IMR-90 (cell line): ENCODE measurements at regions not wholly inside any gene's neighbourhood (a gene's known extent, or its start where the extent isn't known, plus 50 kb on each side); places are given as distances from the start of the nearest gene placed in this dataset.

Experiments
- ATAC-seq: fragments of 200-7000 bp; cut with Tn5 transposase; 2 replicates; pipeline ENCODE4 v1.9.1; 2020; ENCODE audit warnings: low read depth, mild to moderate bottlenecking, moderate library complexity
- BruUV-seq: library from RNA; stranded (reverse); fragments of 400-500 nt; replicated peaks from 2 replicates; lab custom pipeline; 2021; lab: Mats Ljungman, UMichigan
- CTCF ChIA-PET: fragments of 300-600 bp; formaldehyde crosslinking; extraction: SDS; loops from one replicate; lab custom pipeline; 2021; ENCODE audit warnings: antibody characterized with exemption; lab: Yijun Ruan, JAX
- POLR2A ChIA-PET: fragments of 300-600 bp; sonication (Branson Sonifier 250); formaldehyde crosslinking; loops from one replicate; lab custom pipeline; 2022; ENCODE audit warnings: antibody characterized with exemption; ENCODE audit not compliant: unreplicated experiment; lab: Charles Lee
- DNase-seq: peaks from one replicate; pipeline ENCODE4 v3.0.0; 2013
- H2AFZ ChIP-seq: replicated peaks from 2 replicates; pipeline ENCODE3; 2013; ENCODE audit warnings: low read length, mild to moderate bottlenecking; ENCODE audit not compliant: poor library complexity
- H2AK5ac ChIP-seq: 2 replicates; pipeline ENCODE4 v1.6.1; 2013; ENCODE audit warnings: low read depth, low read length, inconsistent platforms
- H2AK9ac ChIP-seq: replicated peaks from 2 replicates; pipeline ENCODE3; 2013; ENCODE audit warnings: mild to moderate bottlenecking, low read depth, low read length, moderate library complexity; ENCODE audit not compliant: poor library complexity
- H2BK120ac ChIP-seq: 2 replicates; pipeline ENCODE4 v1.6.1; 2013; ENCODE audit warnings: low read depth, low read length, inconsistent platforms
- H2BK15ac ChIP-seq: 3 replicates; pipeline ENCODE4 v1.6.1; 2013; ENCODE audit warnings: low read depth, low read length, inconsistent platforms
- H2BK20ac ChIP-seq: 2 replicates; pipeline ENCODE4 v1.6.1; 2013; ENCODE audit warnings: low read depth, mild to moderate bottlenecking, inconsistent platforms, low read length, moderate library complexity
- H2BK5ac ChIP-seq: 2 replicates; pipeline ENCODE4 v1.6.1; 2013; ENCODE audit warnings: mild to moderate bottlenecking, low read depth, low read length, inconsistent platforms; ENCODE audit not compliant: poor library complexity, severe bottlenecking
- H3K14ac ChIP-seq: replicated peaks from 2 replicates; pipeline ENCODE4 v1.6.1; 2013; ENCODE audit warnings: low read depth, low read length, inconsistent platforms
- H3K18ac ChIP-seq: 2 replicates; pipeline ENCODE4 v1.6.1; 2013; ENCODE audit warnings: low read depth, low read length, control low read depth
- H3K23ac ChIP-seq: 2 replicates; pipeline ENCODE4 v1.6.1; 2013; ENCODE audit warnings: low read depth, low read length, inconsistent platforms
- H3K27ac ChIP-seq: 2 replicates; pipeline ENCODE4 v1.5.1; 2013; ENCODE audit warnings: mild to moderate bottlenecking, control low read depth, low read length; ENCODE audit not compliant: insufficient read depth
- H3K27me3 ChIP-seq: 2 replicates; pipeline ENCODE4 v1.6.1; 2013; ENCODE audit warnings: low read length; ENCODE audit not compliant: control insufficient read depth, insufficient read depth
- H3K36me3 ChIP-seq: 2 replicates; pipeline ENCODE4 v1.6.1; 2013; ENCODE audit warnings: low read length, mixed read lengths; ENCODE audit not compliant: control insufficient read depth, insufficient read depth
- H3K4ac ChIP-seq: 2 replicates; pipeline ENCODE4 v1.6.1; 2013; ENCODE audit warnings: low read depth, low read length, inconsistent platforms
- H3K4me1 ChIP-seq: 2 replicates; pipeline ENCODE4 v1.6.1; 2013; ENCODE audit warnings: low read length, mixed read lengths; ENCODE audit not compliant: control insufficient read depth, insufficient read depth
- H3K4me2 ChIP-seq: 2 replicates; pipeline ENCODE4 v1.6.1; 2013; ENCODE audit warnings: low read depth, mild to moderate bottlenecking, control low read depth, low read length, moderate library complexity
- H3K4me3 ChIP-seq: 2 replicates; pipeline ENCODE4 v1.5.1; 2013; ENCODE audit warnings: low read depth, mild to moderate bottlenecking, control low read depth, low read length, moderate library complexity; ENCODE audit not compliant: insufficient read depth
- H3K56ac ChIP-seq: 2 replicates; pipeline ENCODE4 v1.6.1; 2013; ENCODE audit warnings: low read length, inconsistent platforms; ENCODE audit not compliant: insufficient read depth; ENCODE audit errors: extremely low read depth
- H3K79me1 ChIP-seq, 2 experiments: 2 replicates each; pipeline ENCODE4 v1.6.1; 2013; ENCODE audit warnings: low read length in 2 of 2, inconsistent platforms in 1 of 2, low read depth in 1 of 2
- H3K9ac ChIP-seq: 2 replicates; pipeline ENCODE4 v1.6.1; 2013; ENCODE audit warnings: low read depth, low read length, control low read depth
- H3K9me1 ChIP-seq: 2 replicates; pipeline ENCODE4 v1.6.1; 2013; ENCODE audit warnings: low read length, inconsistent platforms; ENCODE audit not compliant: insufficient read depth
- H3K9me3 ChIP-seq: 2 replicates; pipeline ENCODE4 v1.6.1; 2013; ENCODE audit warnings: low read length; ENCODE audit not compliant: control insufficient read depth, insufficient read depth
- H4K20me1 ChIP-seq: 2 replicates; pipeline ENCODE4 v1.6.1; 2013; ENCODE audit warnings: low read length, inconsistent platforms; ENCODE audit not compliant: insufficient read depth
- H4K5ac ChIP-seq: 2 replicates; pipeline ENCODE4 v1.6.1; 2013; ENCODE audit warnings: mild to moderate bottlenecking, low read depth, low read length, control low read depth
- H4K8ac ChIP-seq, 2 experiments: 2 replicates each; pipeline ENCODE4 v1.6.1; 2013; ENCODE audit warnings: low read depth in 2 of 2, low read length in 2 of 2, control low read depth in 1 of 2, inconsistent platforms in 1 of 2
- H4K91ac ChIP-seq: 2 replicates; pipeline ENCODE4 v1.6.1; 2013; ENCODE audit warnings: low read depth, low read length, inconsistent platforms; ENCODE audit not compliant: insufficient read depth
- CEBPB ChIP-seq: IDR thresholded peaks from 2 replicates; pipeline ENCODE4 v1.6.1; 2012; ENCODE audit warnings: low read depth, low read length, improper control_type of control experiment
- CHD1 ChIP-seq: IDR thresholded peaks from 2 replicates; pipeline ENCODE4 v1.6.1; 2012; ENCODE audit warnings: low read depth, low read length, improper control_type of control experiment
- CTCF ChIP-seq: conservative IDR thresholded peaks from 2 replicates; pipeline ENCODE4 v1.5.1; 2012; ENCODE audit warnings: mild to moderate bottlenecking, low read depth, low read length, improper control_type of control experiment
- FOS ChIP-seq: fragments of 150-350 bp; IDR thresholded peaks from 2 replicates; pipeline ENCODE4 v1.6.1; 2016; ENCODE audit warnings: low read depth, low read length
- MAFK ChIP-seq: IDR thresholded peaks from 2 replicates; pipeline ENCODE4 v1.6.1; 2012; ENCODE audit warnings: low read depth, low read length, improper control_type of control experiment
- MAZ ChIP-seq: IDR thresholded peaks from 2 replicates; pipeline ENCODE4 v1.6.1; 2012; ENCODE audit warnings: low read depth, mild to moderate bottlenecking, low read length, improper control_type of control experiment, moderate library complexity, borderline replicate concordance
- MXI1 ChIP-seq: IDR thresholded peaks from 2 replicates; pipeline ENCODE4 v1.6.1; 2012; ENCODE audit warnings: low read depth, mild to moderate bottlenecking, low read length, moderate library complexity, borderline replicate concordance
- RAD21 ChIP-seq: IDR thresholded peaks from 2 replicates; pipeline ENCODE4 v1.6.1; 2012; ENCODE audit warnings: low read length, improper control_type of control experiment
- RCOR1 ChIP-seq: IDR thresholded peaks from 2 replicates; pipeline ENCODE4 v1.6.1; 2012; ENCODE audit warnings: mild to moderate bottlenecking, low read length, improper control_type of control experiment; ENCODE audit not compliant: insufficient replicate concordance
- RFX5 ChIP-seq: IDR thresholded peaks from 2 replicates; pipeline ENCODE4 v1.8.0; 2012; ENCODE audit warnings: low read depth, mild to moderate bottlenecking, low read length, moderate library complexity
- SMC3 ChIP-seq: fragments of 150-350 bp; IDR thresholded peaks from 2 replicates; pipeline ENCODE4 v1.6.1; 2016; ENCODE audit warnings: low read depth, mild to moderate bottlenecking, antibody characterized with exemption, low read length, moderate library complexity
- USF2 ChIP-seq: fragments of 150-350 bp; IDR thresholded peaks from 2 replicates; pipeline ENCODE4 v1.6.1; 2017; ENCODE audit warnings: mild to moderate bottlenecking, antibody characterized with exemption, low read length, low read depth
- dilution Hi-C: fragments of 300-500 bp; cut with HindIII; formaldehyde crosslinking; loops from one replicate; pipeline ENCODE4 v1.14.3; 2018; ENCODE audit warnings: low sequenced_read_pairs; ENCODE audit not compliant: unreplicated experiment
- in situ Hi-C: fragments of 300-500 bp; cut with MboI; formaldehyde crosslinking; loops from 3 replicates; pipeline ENCODE4 v1.14.3; 2019; ENCODE audit warnings: low sequenced_read_pairs, inconsistent platforms, mixed read lengths
- intact Hi-C: fragments of 100-400 bp; cut with micrococcal nuclease; formaldehyde crosslinking; loops from 2 replicates; pipeline ENCODE4 v1.10.0; 2022

- Histone ChIP-seq H3K18ac (no peak overlapping the region), H3K23ac (no peak overlapping the region), H3K4me1 (no peaks in the 10 kb centered on the region), H2BK15ac (no peak overlapping the region), H2AK9ac (no peak overlapping the region), H2AFZ (no peak overlapping the region), H3K27me3 (no peaks in the 10 kb centered on the region; the same call in 1 of the 2 replicates), H2BK20ac (no peak overlapping the region), H3K27ac (no peak overlapping the region), H2BK120ac (no peak overlapping the region), H4K8ac (no peak overlapping the region), H3K56ac (no peak overlapping the region), H3K4me3 (no peak overlapping the region), H3K9me3 (no peaks in the 10 kb centered on the region), H3K79me1 (no peaks in the 10 kb centered on the region), H4K5ac (no peak overlapping the region), H3K14ac (no peak overlapping the region), H4K20me1 (no peaks in the 10 kb centered on the region), H3K4me2 (no peak overlapping the region), H4K91ac (no peak overlapping the region), H3K4ac (no peak overlapping the region), H3K9ac (no peak overlapping the region), H3K9me1 (no peaks in the 10 kb centered on the region), H2AK5ac (no peak overlapping the region), H3K36me3 (no peaks in the 10 kb centered on the region), H2BK5ac (no peak overlapping the region)
- no peak for ATAC-seq
- intact Hi-C loops (no loop called here), in situ Hi-C loops (no loop called here), dilution Hi-C loops (no loop called here)
- TF ChIP-seq SMC3 (no peak), MAFK (no peak), CHD1 (no peak), RAD21 (no peak), FOS (no peak), CEBPB (no peak), MAZ (no peak), RCOR1 (no peak), RFX5 (no peak), MXI1 (no peak), CTCF (no peak), USF2 (no peak)
- BruUV-seq, result no TSS peak
- no peak for DNase-seq
- ChIA-PET POLR2A (no interaction called here), CTCF (no interaction called here)
These were observed 237.5 kb upstream of the CHAC2 start for GRCh38 chr2:53530126-53530525.
